ENCODE measurements at regions not wholly inside any gene's neighbourhood (a gene's known extent, or its start where the extent isn't known, plus 50 kb on each side); places are given as distances from the start of the nearest gene placed in this dataset.

DNA sequence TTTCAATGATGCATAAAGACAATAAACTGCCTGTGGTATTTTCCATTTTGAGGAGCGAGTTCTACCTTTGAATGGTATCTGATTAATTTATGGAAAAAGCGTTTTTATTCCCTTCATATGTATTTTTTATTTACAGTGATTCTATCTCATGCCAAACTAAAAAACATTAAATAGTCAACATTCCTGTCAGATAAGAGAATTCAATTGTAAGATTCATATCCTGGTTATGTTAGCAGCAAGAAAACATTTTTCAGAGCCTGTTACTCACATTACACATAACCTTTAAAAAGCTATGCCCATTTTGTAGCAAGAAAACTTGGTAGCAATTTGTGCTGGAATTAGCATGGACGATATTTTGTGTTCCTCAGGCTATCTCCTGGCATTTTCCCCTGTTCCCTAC lies 55.1 kb upstream of the PRLR start:
- TF ChIP-seq, protein P1, sequence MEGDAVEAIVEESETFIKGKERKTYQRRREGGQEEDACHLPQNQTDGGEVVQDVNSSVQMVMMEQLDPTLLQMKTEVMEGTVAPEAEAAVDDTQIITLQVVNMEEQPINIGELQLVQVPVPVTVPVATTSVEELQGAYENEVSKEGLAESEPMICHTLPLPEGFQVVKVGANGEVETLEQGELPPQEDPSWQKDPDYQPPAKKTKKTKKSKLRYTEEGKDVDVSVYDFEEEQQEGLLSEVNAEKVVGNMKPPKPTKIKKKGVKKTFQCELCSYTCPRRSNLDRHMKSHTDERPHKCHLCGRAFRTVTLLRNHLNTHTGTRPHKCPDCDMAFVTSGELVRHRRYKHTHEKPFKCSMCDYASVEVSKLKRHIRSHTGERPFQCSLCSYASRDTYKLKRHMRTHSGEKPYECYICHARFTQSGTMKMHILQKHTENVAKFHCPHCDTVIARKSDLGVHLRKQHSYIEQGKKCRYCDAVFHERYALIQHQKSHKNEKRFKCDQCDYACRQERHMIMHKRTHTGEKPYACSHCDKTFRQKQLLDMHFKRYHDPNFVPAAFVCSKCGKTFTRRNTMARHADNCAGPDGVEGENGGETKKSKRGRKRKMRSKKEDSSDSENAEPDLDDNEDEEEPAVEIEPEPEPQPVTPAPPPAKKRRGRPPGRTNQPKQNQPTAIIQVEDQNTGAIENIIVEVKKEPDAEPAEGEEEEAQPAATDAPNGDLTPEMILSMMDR (IDR thresholded peaks at IDR 0.05), result no peak
- no peak overlapping the region for H3K4me3 ChIP-seq
- no peaks in the 10 kb centered on the region for H3K36me3 ChIP-seq
- no peaks in the 10 kb centered on the region for H3K9me3 ChIP-seq
- DNase-seq (no peak), ATAC-seq (no peak)
- intact Hi-C loops (cut with DNase I), result no loop called here
- H3K4me1 ChIP-seq, result no peaks in the 10 kb centered on the region
- no peak overlapping the region for H3K27ac ChIP-seq
- no peaks in the 10 kb centered on the region for H3K27me3 ChIP-seq

- TF ChIP-seq, protein P1 (IDR thresholded peaks at IDR 0.05), result no peak
- no peak overlapping the region for H3K27ac ChIP-seq
- ATAC-seq (no peak), DNase-seq (no peak)
- H3K36me3 ChIP-seq, result no peaks in the 10 kb centered on the region
- intact Hi-C loops (cut with DNase I), result no loop called here
- no peaks in the 10 kb centered on the region for H3K4me1 ChIP-seq
- no peaks in the 10 kb centered on the region for H3K9me3 ChIP-seq
- no peaks in the 10 kb centered on the region for H3K27me3 ChIP-seq
- no peak overlapping the region for H3K4me3 ChIP-seq
These were observed 54.7 kb upstream of the PRLR start for GRCh38 chr5:35285011-35285410.

DNA sequence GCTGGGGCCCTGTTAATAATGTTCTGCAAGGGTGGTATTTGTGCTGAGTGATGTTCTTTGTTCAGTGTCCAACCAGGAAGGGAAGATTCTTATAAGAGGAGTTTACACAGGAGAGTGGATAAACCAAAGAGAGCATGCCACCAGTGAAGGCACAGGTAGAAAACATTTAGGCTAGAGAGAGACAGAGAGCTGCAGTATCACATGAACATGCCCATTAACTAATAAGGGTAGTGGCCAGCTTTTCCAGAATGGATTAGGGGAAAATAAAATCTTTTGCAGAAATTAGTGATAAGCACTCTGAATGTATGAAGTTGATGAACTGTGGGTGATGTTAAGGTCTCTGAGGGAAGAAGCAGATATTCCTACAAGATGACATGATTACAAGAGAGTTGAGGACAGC lies 54.1 kb upstream of the PRLR start:
- no peaks in the 10 kb centered on the region for H3K9me3 ChIP-seq
- TF ChIP-seq, protein P1 (IDR thresholded peaks at IDR 0.05), result no peak
- ATAC-seq, result no peak
- H3K4me1 ChIP-seq, result no peaks in the 10 kb centered on the region
- H3K27ac ChIP-seq, result no peak overlapping the region
- intact Hi-C loops (cut with DNase I), result no loop called here
- no peak overlapping the region for H3K4me3 ChIP-seq
- no peak for DNase-seq
- H3K36me3 ChIP-seq, result no peaks in the 10 kb centered on the region
- no peaks in the 10 kb centered on the region for H3K27me3 ChIP-seq

- no peak for DNase-seq
- Histone ChIP-seq H3K27me3 (no peaks in the 10 kb centered on the region), H3K4me1 (no peaks in the 10 kb centered on the region), H3K36me3 (no peaks in the 10 kb centered on the region), H3K4me3 (no peak overlapping the region), H3K9me3 (no peaks in the 10 kb centered on the region), H3K27ac (no peak overlapping the region)
- no peak for ATAC-seq
- intact Hi-C loops (cut with DNase I), result no loop called here
- TF ChIP-seq, protein P1 (IDR thresholded peaks at IDR 0.05), result no peak
These were observed 52.5 kb upstream of the PRLR start for GRCh38 chr5:35282810-35283209.

DNA sequence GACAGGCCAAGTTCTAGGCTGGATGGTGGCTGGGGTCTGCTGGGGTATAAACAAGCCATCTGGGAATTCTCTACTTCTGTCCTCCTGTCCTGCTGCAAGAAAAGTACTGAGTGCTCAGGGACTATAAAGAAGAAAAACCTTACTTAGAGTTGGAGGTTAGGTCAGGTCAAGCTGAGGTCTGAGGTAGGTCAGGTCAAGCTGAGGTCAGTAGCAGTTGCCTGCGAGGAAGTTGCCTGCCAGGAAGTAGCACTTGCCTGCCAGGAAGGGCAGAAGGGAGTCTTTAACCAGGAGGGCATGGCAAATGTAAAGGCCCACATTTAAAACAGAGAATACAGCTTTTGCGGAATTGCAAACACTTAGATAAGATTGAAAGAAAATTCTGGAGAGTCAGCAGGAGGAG lies 51.3 kb upstream of the PRLR start:
- no peak overlapping the region for H3K4me3 ChIP-seq
- intact Hi-C loops (cut with DNase I), result no loop called here

More for the DNA sequence above, 51.3 kb upstream of the PRLR start:
- H3K9me3 ChIP-seq, result no peaks in the 10 kb centered on the region
- no peaks in the 10 kb centered on the region for H3K36me3 ChIP-seq
- H3K4me1 ChIP-seq, result no peaks in the 10 kb centered on the region
- ATAC-seq (no peak), DNase-seq (no peak)
- H3K27me3 ChIP-seq, result no peaks in the 10 kb centered on the region
- H3K27ac ChIP-seq, result no peak overlapping the region
- TF ChIP-seq, protein P1 (IDR thresholded peaks at IDR 0.05), result no peak
